ENCODE measurements at regions not wholly inside any gene's neighbourhood (a gene's known extent, or its start where the extent isn't known, plus 50 kb on each side); places are given as distances from the start of the nearest gene placed in this dataset.

DNA sequence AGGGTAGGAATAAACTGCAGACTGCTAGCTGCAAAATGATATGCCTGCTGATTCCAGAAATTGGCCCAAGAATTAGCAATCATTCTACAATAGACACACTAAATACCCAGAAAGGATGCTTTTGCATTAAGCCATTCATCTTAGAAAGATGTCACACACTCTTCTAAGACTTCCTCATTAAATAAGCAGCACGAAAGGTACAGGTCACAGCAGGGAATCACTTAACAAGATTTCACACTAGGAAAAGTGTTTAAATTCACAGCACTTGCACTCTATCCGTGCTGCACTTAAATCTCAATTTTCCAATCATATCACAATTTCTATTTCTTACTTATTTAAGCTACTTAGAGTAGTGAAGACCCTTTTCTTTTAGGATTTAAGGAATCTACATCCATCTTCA is 372.8 kb upstream of the CBLB start:
- TF ChIP-seq, protein P1, sequence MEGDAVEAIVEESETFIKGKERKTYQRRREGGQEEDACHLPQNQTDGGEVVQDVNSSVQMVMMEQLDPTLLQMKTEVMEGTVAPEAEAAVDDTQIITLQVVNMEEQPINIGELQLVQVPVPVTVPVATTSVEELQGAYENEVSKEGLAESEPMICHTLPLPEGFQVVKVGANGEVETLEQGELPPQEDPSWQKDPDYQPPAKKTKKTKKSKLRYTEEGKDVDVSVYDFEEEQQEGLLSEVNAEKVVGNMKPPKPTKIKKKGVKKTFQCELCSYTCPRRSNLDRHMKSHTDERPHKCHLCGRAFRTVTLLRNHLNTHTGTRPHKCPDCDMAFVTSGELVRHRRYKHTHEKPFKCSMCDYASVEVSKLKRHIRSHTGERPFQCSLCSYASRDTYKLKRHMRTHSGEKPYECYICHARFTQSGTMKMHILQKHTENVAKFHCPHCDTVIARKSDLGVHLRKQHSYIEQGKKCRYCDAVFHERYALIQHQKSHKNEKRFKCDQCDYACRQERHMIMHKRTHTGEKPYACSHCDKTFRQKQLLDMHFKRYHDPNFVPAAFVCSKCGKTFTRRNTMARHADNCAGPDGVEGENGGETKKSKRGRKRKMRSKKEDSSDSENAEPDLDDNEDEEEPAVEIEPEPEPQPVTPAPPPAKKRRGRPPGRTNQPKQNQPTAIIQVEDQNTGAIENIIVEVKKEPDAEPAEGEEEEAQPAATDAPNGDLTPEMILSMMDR (conservative IDR thresholded peaks at IDR 0.05 in 1 of 2, IDR thresholded peaks at IDR 0.05 in 1 of 2; ENCODE audit: extremely low read depth in 1 of 2, insufficient read depth in 1 of 2, low read depth in 1 of 2, low read length in 2 of 2): no peak
- no peak for TF ChIP-seq EZH2 (IDR thresholded peaks at IDR 0.05; ENCODE audit: borderline replicate concordance, low read length)

Measured in mammary epithelial cell (primary cell).